ENCODE measurements at regions not wholly inside any gene's neighbourhood (a gene's known extent, or its start where the extent isn't known, plus 50 kb on each side); places are given as distances from the start of the nearest gene placed in this dataset.
"Not testable (repeated sequence)": the region's sequence is repeated elsewhere in the genome, so short reads cannot be mapped to it uniquely, and the experiment has no call there.

GRCh38 chr17:20944014-20944865 lies 98.6 kb downstream of the USP22 start:
- Histone ChIP-seq H3K4me3 (ENCODE audit: extremely low read depth, insufficient read depth, low read length, poor library complexity, severe bottlenecking) (no peak overlapping the region), H3K9me3 (ENCODE audit: control insufficient read depth, low read length) (no peaks in the 10 kb centered on the region), H3K4me1 (ENCODE audit: control insufficient read depth, insufficient read depth, low read length, poor library complexity, severe bottlenecking) (no peaks in the 10 kb centered on the region), H3K36me3 (ENCODE audit: control insufficient read depth, insufficient read depth, low read length) (no peaks in the 10 kb centered on the region), H3K27ac (ENCODE audit: low read depth, low read length, severe bottlenecking) (no peak overlapping the region)
- 77% methylated on average over 8 to 9 of the region's 12 CpGs for WGBS, 2 experiments (ENCODE audit: insufficient coverage in 2 of 2)

- H3K9me3 ChIP-seq (ENCODE audit: control insufficient read depth, low read length); H3K36me3 ChIP-seq (ENCODE audit: control insufficient read depth, insufficient read depth, low read length); H3K4me1 ChIP-seq (ENCODE audit: control insufficient read depth, insufficient read depth, low read length, poor library complexity, severe bottlenecking); H3K27ac ChIP-seq (ENCODE audit: low read depth, low read length, severe bottlenecking); H3K4me3 ChIP-seq (ENCODE audit: extremely low read depth, insufficient read depth, low read length, poor library complexity, severe bottlenecking): not testable (repeated sequence)
- 100% methylated on average over 2 of the region's 5 CpGs for WGBS, 2 experiments (ENCODE audit: insufficient coverage in 2 of 2)
Measured at GRCh38 chr17:20947708-20948107, 95.1 kb downstream of the USP22 start.

- 85 to 88% methylated on average over 8 to 9 of the region's 10 CpGs for WGBS, 2 experiments (ENCODE audit: insufficient coverage in 2 of 2)
Measured at GRCh38 chr17:20948984-20949777, 93.6 kb downstream of the USP22 start.

More at GRCh38 chr17:20948984-20949777, 93.6 kb downstream of the USP22 start:
- H3K36me3 ChIP-seq (ENCODE audit: control insufficient read depth, insufficient read depth, low read length), result no peaks in the 10 kb centered on the region
- no peak overlapping the region for H3K27ac ChIP-seq (ENCODE audit: low read depth, low read length, severe bottlenecking)
- no peaks in the 10 kb centered on the region for H3K9me3 ChIP-seq (ENCODE audit: control insufficient read depth, low read length)
- H3K4me1 ChIP-seq (ENCODE audit: control insufficient read depth, insufficient read depth, low read length, poor library complexity, severe bottlenecking), result no peaks in the 10 kb centered on the region
- H3K4me3 ChIP-seq (ENCODE audit: extremely low read depth, insufficient read depth, low read length, poor library complexity, severe bottlenecking), result no peak overlapping the region

Data from mesodermal cell (in vitro differentiated cells).